CD4-positive, alpha-beta memory T cell (primary cell): ENCODE measurements at regions not wholly inside any gene's neighbourhood (a gene's known extent, or its start where the extent isn't known, plus 50 kb on each side); places are given as distances from the start of the nearest gene placed in this dataset.
"Not testable (repeated sequence)": the region's sequence is repeated elsewhere in the genome, so short reads cannot be mapped to it uniquely, and the experiment has no call there.

ENCODE experiments used
- CTCF ChIA-PET: fragments of 350-600 bp; sonication (Branson Sonifier 250); formaldehyde crosslinking; loops from one replicate; lab custom pipeline; 2021; ENCODE audit warnings: inconsistent platforms; ENCODE audit not compliant: partially characterized antibody; lab: Charles Lee
- POLR2A ChIA-PET: fragments of 350-600 bp; sonication (Branson Sonifier 250); formaldehyde crosslinking; loops from one replicate; lab custom pipeline; 2021; ENCODE audit not compliant: partially characterized antibody; lab: Charles Lee
- DNase-seq, 5 donors: peaks; one replicate each; pipeline versions ENCODE4 v3.0.0 to v3.0.0-alpha.2; 2020 to 2022; ENCODE audit warnings: mixed read lengths in 1 of 5
- H3K27ac ChIP-seq: one replicate; pipeline ENCODE4 v1.7.0; 2013; ENCODE audit warnings: low read depth, low read length
- H3K27me3 ChIP-seq: 2 replicates; pipeline ENCODE4 v1.7.0; 2013; ENCODE audit warnings: mild to moderate bottlenecking, low read length, moderate library complexity; ENCODE audit not compliant: insufficient read depth
- H3K36me3 ChIP-seq: 2 replicates; pipeline ENCODE4 v1.7.0; 2013; ENCODE audit warnings: mild to moderate bottlenecking, low read length, moderate library complexity; ENCODE audit not compliant: insufficient read depth
- H3K4me1 ChIP-seq: 2 replicates; pipeline ENCODE4 v1.7.0; 2013; ENCODE audit warnings: mild to moderate bottlenecking, low read length, moderate library complexity; ENCODE audit not compliant: insufficient read depth
- H3K4me3 ChIP-seq, 2 donors: one replicate each; pipeline ENCODE4 v1.7.0; 2013; ENCODE audit warnings: low read length in 2 of 2, mild to moderate bottlenecking in 1 of 2
- H3K9me3 ChIP-seq, 2 donors: one replicate each; pipeline ENCODE4 v1.7.0; 2013; ENCODE audit warnings: low read length in 2 of 2, control low read depth in 1 of 2; ENCODE audit not compliant: control insufficient read depth in 1 of 2
- H3K27ac Mint-ChIP-seq, 7 donors: one replicate each; pipeline ENCODE4 v1.8.0; 2020 to 2021; ENCODE audit warnings: mixed read lengths in 7 of 7, mild to moderate bottlenecking in 6 of 7, inconsistent platforms in 3 of 7, moderate library complexity in 3 of 7
- H3K27me3 Mint-ChIP-seq, 2 donors: one replicate each; pipeline ENCODE4 v1.8.0; 2020 to 2021; ENCODE audit warnings: mixed read lengths in 2 of 2
- H3K36me3 Mint-ChIP-seq, 2 donors: one replicate each; pipeline ENCODE4 v1.8.0; 2020 to 2021; ENCODE audit warnings: mixed read lengths in 2 of 2, inconsistent platforms in 1 of 2, mild to moderate bottlenecking in 1 of 2
- H3K4me1 Mint-ChIP-seq, 4 donors: one replicate each; pipeline ENCODE4 v1.8.0; 2020 to 2021; ENCODE audit warnings: mixed read lengths in 4 of 4, mild to moderate bottlenecking in 1 of 4
- H3K4me3 Mint-ChIP-seq, 8 donors: one replicate each; pipeline ENCODE4 v1.8.0; 2020 to 2021; ENCODE audit warnings: mixed read lengths in 8 of 8, mild to moderate bottlenecking in 7 of 8, moderate library complexity in 6 of 8, inconsistent platforms in 3 of 8
- H3K9me3 Mint-ChIP-seq, 8 donors: one replicate each; pipeline ENCODE4 v1.8.0; 2020 to 2021; ENCODE audit warnings: mixed read lengths in 8 of 8, mild to moderate bottlenecking in 5 of 8, inconsistent platforms in 3 of 8, moderate library complexity in 1 of 8
- intact Hi-C: fragments of 100-400 bp; cut with micrococcal nuclease; formaldehyde crosslinking; loops from one replicate; pipeline ENCODE4 v1.15.1; 2023

DNA sequence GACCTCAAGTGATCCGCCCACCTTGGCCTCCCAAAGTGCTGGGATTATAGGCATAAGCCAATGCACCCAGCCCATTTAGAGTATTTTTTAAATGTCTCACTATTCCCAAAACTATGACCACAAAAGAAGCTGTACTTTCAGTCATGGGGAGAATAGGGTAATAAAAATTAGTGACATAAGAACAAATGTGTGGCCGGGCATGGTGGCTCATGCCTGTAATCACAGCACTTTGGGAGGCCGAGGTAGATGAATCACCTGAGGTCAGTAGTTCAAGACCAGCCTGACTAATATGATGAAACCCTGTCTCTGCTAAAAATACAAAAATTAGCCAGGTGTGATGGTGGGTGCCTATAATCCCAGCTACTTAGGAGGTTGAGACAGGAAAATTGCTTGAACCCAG is 402.3 kb downstream of the PSAT1 start:
- intact Hi-C loops, H3K27me3 ChIP-seq, DNase-seq, H3K4me1 Mint-ChIP-seq, H3K27ac ChIP-seq, H3K36me3 Mint-ChIP-seq, H3K4me3 ChIP-seq, H3K4me1 ChIP-seq, CTCF ChIA-PET, POLR2A ChIA-PET, H3K27ac Mint-ChIP-seq, H3K9me3 ChIP-seq, H3K36me3 ChIP-seq, H3K27me3 Mint-ChIP-seq, H3K9me3 Mint-ChIP-seq, H3K4me3 Mint-ChIP-seq: not testable (repeated sequence)

GRCh38 chr9:78704153-78704552 is 407.2 kb downstream of the PSAT1 start:
- DNase-seq, H3K4me1 Mint-ChIP-seq, H3K4me1 ChIP-seq, H3K27me3 Mint-ChIP-seq, H3K4me3 Mint-ChIP-seq, H3K27me3 ChIP-seq, H3K4me3 ChIP-seq, POLR2A ChIA-PET, H3K36me3 Mint-ChIP-seq, H3K36me3 ChIP-seq, H3K27ac Mint-ChIP-seq, intact Hi-C loops, H3K9me3 ChIP-seq, H3K27ac ChIP-seq: not testable (repeated sequence)
- H3K9me3 Mint-ChIP-seq, result peaks cover 0 to 10% (median under 1%) of the 10 kb centered on the region in 8 donors
- CTCF ChIA-PET, result interaction anchor here (0.6 kb wide), 1 partner anchor 9 kb away, joined by 3 read pairs; no protein-coding TSS in a partner anchor

GRCh38 chr9:78707080-78707479 is 410.2 kb downstream of the PSAT1 start:
- Mint-ChIP-seq H3K4me1 (no peaks in the 10 kb centered on the region), H3K36me3 (no peaks in the 10 kb centered on the region), H3K9me3 (peaks cover 0 to 10% (median 2%) of the 10 kb centered on the region in 8 donors), H3K27me3 (no peaks in the 10 kb centered on the region), H3K4me3 (no peak overlapping the region), H3K27ac (no peak overlapping the region)
- Histone ChIP-seq H3K9me3 (no peaks in the 10 kb centered on the region), H3K36me3 (no peaks in the 10 kb centered on the region), H3K4me3 (no peak overlapping the region), H3K27me3 (no peaks in the 10 kb centered on the region), H3K27ac (no peak overlapping the region), H3K4me1 (no peaks in the 10 kb centered on the region)
- DNase-seq, result no peak
- POLR2A ChIA-PET, result no interaction called here
- CTCF ChIA-PET, result no interaction called here
- intact Hi-C loops, result no loop called here

- ChIA-PET CTCF (no interaction called here), POLR2A (no interaction called here)
- Histone ChIP-seq H3K9me3 (no peaks in the 10 kb centered on the region), H3K4me3 (no peak overlapping the region), H3K36me3 (no peaks in the 10 kb centered on the region), H3K27ac (no peak overlapping the region), H3K4me1 (no peaks in the 10 kb centered on the region), H3K27me3 (no peaks in the 10 kb centered on the region)
- H3K27ac Mint-ChIP-seq, result no peak overlapping the region
- H3K27me3 Mint-ChIP-seq, result no peaks in the 10 kb centered on the region
- no peak for DNase-seq
- intact Hi-C loops, result no loop called here
- peaks cover 0 to 10% (median 2%) of the 10 kb centered on the region in 8 donors for H3K9me3 Mint-ChIP-seq
- H3K36me3 Mint-ChIP-seq, result no peaks in the 10 kb centered on the region
- H3K4me1 Mint-ChIP-seq, result no peaks in the 10 kb centered on the region
- no peak overlapping the region for H3K4me3 Mint-ChIP-seq
These were observed 410.6 kb downstream of the PSAT1 start for GRCh38 chr9:78707481-78707991.

GRCh38 chr9:78712903-78713613 is 416.1 kb downstream of the PSAT1 start:
- no peaks in the 10 kb centered on the region for H3K4me1 ChIP-seq
- ChIA-PET CTCF (interaction anchor here (0.9 kb wide), 1 partner anchor 9 kb away, joined by 3 read pairs; no protein-coding TSS in a partner anchor), POLR2A (no interaction called here)
- intact Hi-C loops, result no loop called here
- Mint-ChIP-seq H3K27ac (no peak overlapping the region), H3K4me1 (no peaks in the 10 kb centered on the region), H3K9me3 (peaks cover 0 to 3% (median under 1%) of the 10 kb centered on the region in 8 donors), H3K27me3 (no peaks in the 10 kb centered on the region), H3K4me3 (no peak overlapping the region), H3K36me3 (no peaks in the 10 kb centered on the region)
- H3K27me3 ChIP-seq, result no peaks in the 10 kb centered on the region
- H3K27ac ChIP-seq, result no peak overlapping the region
- DNase-seq, result no peak
- no peak overlapping the region for H3K4me3 ChIP-seq
- H3K36me3 ChIP-seq, result no peaks in the 10 kb centered on the region
- H3K9me3 ChIP-seq, result no peaks in the 10 kb centered on the region

DNA sequence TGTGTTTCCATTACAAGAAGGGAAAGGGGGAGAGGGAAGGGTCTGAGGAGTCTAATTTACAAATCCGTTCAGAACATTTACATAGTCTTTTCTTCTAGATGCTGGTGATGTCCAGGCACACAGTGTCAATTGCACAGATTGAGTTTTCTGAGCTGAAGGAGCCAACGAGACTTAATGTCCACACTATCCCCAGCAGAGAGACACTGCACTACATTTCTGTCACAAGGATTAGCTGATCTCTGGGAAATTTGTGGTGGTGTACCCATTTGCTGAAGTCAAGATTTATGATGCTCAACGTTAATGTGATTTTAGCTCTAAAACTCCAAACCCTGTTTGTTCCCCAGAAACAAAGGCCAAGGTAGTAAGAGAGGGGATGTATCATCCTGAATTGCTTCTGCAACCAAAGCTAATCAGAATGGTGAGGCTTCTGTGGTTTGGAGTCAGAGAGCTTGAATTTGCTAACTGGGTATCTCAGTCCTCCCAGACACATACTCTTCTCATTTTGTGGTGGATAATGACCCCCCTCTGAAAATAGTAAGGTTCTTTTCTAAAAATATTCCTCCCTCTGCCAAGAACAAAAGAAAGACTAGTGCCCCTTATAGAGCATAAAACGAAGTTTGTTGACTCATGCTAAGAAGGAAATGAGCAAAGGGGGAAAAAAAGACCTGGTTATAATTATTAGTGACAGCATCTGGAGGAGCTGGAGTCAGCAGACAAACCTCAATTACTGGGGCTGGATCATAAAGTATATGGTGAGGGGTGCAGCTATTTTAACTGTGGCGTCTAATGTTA is 416.9 kb downstream of the PSAT1 start:
- Histone ChIP-seq H3K36me3 (no peaks in the 10 kb centered on the region), H3K27ac (no peak overlapping the region), H3K9me3 (no peaks in the 10 kb centered on the region), H3K4me1 (no peaks in the 10 kb centered on the region), H3K4me3 (no peak overlapping the region), H3K27me3 (no peaks in the 10 kb centered on the region)
- peaks cover 0 to 3% (median under 1%) of the 10 kb centered on the region in 8 donors for H3K9me3 Mint-ChIP-seq
- no peaks in the 10 kb centered on the region for H3K27me3 Mint-ChIP-seq
- H3K36me3 Mint-ChIP-seq, result no peaks in the 10 kb centered on the region
- H3K4me3 Mint-ChIP-seq, result no peak overlapping the region
- ChIA-PET CTCF (interaction anchor here (0.9 kb wide), 1 partner anchor 10 kb away, joined by 3 read pairs; no protein-coding TSS in a partner anchor), POLR2A (no interaction called here)
- no peak for DNase-seq
- H3K27ac Mint-ChIP-seq, result no peak overlapping the region
- H3K4me1 Mint-ChIP-seq, result no peaks in the 10 kb centered on the region
- intact Hi-C loops, result no loop called here

- H3K36me3 ChIP-seq, result no peaks in the 10 kb centered on the region
- CTCF ChIA-PET, result no interaction called here
- H3K4me3 ChIP-seq, result no peak overlapping the region
- intact Hi-C loops, result no loop called here
- H3K27ac ChIP-seq, result no peak overlapping the region
- peaks cover 0 to 3% (median 0%) of the 10 kb centered on the region in 8 donors for H3K9me3 Mint-ChIP-seq
- no peaks in the 10 kb centered on the region for H3K4me1 Mint-ChIP-seq
- DNase-seq, result no peak
- no peaks in the 10 kb centered on the region for H3K27me3 Mint-ChIP-seq
- no peaks in the 10 kb centered on the region for H3K9me3 ChIP-seq
- POLR2A ChIA-PET, result no interaction called here
- no peak overlapping the region for H3K27ac Mint-ChIP-seq
- no peaks in the 10 kb centered on the region for H3K27me3 ChIP-seq
- no peak overlapping the region for H3K4me3 Mint-ChIP-seq
- H3K36me3 Mint-ChIP-seq, result no peaks in the 10 kb centered on the region
- no peaks in the 10 kb centered on the region for H3K4me1 ChIP-seq
These were observed 417.7 kb downstream of the PSAT1 start for GRCh38 chr9:78714576-78714975.
